DMS79 treated with DMSO at 0.1 percent for 48 hours (cell line): ENCODE measurements at regions not wholly inside any gene's neighbourhood (a gene's known extent, or its start where the extent isn't known, plus 50 kb on each side); places are given as distances from the start of the nearest gene placed in this dataset.

Experiments
- DNase-seq: peaks from one replicate; lab custom pipeline; 2025; lab: John Stamatoyannopoulos, UW

DNA sequence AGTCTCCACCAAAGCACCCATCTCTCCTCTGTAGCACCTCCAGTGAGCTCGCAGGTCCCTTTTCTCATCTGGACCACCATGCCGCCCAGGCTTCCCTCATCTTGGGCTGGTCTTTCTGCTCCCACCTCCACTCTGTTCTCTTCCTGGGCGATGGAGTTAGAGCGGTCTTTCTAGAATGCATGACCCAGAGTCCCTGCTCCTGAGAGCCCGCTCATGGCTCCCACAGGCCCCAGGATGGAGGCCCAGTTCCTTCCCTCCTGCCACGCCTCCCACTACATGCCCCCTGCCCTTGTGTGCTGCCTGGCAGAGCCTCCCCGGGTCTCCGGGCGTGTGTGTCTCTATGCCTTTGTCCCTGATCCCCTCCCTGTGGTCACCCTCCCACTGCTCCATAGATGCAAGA lies 100.7 kb upstream of the RTL1 start:
- DNase-seq, result no peak

DNA sequence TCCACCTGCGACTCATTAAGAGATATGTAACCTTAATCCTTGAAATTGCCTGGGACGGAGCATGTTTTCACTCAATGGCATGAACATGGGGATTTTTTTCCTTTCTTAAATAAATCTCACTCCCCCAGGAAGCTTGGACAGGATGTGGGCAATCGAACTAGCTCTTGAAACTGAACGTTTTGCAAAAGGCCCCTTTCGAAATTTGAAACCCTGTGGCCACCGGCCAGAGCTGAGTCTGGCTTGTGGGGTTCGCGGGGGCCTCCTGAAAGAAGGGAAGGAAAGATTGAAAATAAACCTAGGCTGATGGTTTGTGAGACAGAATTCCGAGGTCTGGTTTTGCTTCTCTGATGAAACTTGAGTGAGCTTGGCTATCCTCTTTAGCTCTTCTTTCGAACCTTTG lies 101.4 kb upstream of the RTL1 start:
- DNase-seq, result no peak

DNA sequence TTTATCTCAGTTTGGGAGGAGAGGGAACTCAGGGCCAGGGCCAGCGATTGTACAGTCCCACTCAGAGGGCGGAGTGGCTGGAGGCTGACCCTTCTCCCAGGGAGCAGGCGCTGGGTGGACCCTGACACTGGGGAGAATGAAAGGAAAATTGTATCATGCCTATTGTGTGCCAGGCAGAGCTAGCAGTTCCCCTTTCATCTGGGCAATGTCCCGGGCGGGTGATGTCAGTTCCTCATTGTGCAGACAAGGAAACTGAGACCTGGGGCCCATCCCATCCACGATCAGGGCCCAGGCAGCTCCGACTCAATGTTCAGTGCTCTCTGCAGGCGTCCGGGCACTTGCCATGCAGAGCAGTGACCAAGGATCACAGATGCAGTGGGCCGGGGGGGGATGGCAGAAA lies 101.9 kb upstream of the RTL1 start:
- DNase-seq, result no peak

DNA sequence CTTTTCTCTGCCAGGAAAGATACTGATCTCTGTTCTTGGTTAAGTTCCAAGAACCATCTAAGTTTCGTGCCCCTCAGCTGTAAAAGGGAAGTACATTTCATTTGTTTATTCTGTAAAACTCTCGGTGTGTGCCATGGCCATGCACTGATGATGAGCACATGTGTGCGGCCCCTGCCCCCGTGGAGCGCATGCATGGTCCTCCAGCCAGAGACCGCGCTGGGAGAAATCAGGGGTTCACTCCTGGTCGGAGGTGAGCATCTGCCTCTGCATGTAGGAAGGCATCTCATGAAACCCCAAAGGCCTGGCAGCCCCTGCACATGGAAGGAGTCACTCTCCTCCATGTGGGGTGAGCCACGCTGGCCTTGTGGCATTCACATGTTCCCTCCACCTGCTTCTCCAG lies 102.5 kb upstream of the RTL1 start:
- DNase-seq, result no peak

DNA sequence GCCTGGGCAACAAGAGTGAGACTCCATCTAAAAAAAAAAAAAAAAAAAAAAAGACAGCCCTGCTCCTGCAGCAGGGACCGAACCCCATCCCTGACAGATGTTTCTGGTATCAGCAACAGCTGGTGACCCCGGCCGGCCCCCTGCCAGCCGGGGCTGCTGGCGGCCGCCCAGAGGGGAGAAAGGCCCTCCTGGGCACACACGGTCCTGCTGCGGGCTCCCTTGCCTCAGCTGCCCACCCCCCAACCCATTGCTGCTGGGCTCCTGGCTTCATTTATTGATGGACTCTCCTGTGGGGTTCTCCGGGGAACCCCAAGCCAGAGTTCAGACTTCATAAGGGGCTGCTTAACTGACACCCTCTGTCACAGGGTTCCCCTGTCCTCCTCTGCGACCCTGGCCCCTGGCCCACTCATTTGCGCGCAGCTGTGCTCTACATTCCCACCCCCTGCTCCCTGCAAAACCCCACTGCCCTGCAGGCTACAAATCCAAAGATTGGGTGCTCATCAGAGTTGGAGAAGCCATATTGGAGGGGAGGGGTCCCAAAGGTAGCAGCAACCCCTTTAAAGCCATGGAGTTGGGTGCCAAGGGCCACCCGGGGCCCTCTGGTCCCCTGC lies 103.6 kb upstream of the RTL1 start:
- no peak for DNase-seq

DNA sequence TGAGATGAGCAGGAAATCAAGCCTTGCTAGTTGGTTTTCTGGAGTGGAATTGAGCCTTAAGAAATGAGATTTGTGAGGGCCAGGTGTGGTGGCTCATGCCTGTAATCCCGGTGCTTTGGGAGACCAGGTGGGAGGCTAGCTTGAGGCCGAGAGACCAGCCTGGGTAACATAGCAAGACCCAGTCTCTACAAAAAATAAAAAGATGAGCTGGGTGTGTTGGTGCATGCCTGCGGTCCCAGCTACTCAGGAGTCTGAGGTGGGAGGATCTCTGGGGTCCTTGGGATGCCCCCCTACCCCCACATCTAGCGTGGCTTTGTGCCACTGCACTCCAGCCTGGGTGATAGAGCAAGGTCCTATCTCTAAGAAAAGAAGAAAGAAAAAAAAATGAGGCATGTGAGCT lies 104.2 kb upstream of the RTL1 start:
- DNase-seq, result no peak

DNA sequence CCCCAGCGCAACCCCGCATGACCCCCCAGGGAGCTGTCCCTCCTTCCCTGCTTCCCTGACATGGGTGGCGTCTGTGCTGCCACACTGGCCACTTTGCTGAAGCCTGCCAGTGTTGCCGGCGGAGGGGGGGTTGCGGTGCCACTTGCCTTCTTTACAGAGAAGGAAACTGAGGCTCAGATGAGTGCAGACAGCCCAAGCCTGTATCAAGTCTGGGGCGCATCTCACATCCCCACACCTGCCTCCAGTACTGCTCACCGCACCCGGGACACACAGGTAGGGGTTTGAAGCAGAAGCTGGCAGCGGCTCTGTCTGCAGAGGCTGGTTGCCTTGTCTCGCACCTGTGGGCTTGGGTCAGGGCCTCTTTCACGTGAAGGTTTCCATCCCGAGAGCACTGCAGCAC lies 104.7 kb upstream of the RTL1 start:
- DNase-seq, result no peak

DNA sequence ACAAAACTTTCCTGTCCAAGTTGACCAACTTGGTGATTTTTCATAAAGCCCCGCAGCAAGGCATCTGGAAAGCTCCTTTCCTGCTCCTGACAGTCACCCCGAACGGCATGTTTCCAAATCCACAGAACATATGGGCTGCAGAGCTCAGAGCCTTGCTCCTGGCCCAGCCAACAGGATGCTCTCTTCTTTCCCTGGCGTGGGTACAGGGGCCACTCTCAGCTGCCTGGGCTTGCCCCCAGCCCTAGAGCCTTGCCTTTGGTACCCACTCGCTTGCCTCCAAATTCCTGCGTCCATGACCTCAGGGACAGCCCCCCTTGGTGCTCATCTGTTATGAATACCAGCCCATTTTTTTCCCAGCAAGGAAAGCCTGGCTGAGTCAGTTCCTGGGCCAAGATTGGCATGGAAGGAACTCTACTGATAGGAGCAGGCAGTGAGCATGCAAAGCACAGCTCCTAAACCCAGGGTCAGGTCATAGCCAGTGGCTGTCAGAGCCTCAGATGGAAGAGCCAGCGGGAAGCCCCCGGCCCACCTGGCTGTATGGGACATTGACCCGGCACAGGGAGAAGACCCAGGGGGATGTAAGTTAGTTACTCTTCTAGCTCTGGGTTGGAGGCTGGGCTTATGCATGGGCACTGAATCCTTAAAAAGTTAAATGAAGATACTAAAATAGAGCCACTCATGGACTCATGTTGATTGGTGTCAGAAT lies 105.3 kb upstream of the RTL1 start:
- DNase-seq, result no peak

DNA sequence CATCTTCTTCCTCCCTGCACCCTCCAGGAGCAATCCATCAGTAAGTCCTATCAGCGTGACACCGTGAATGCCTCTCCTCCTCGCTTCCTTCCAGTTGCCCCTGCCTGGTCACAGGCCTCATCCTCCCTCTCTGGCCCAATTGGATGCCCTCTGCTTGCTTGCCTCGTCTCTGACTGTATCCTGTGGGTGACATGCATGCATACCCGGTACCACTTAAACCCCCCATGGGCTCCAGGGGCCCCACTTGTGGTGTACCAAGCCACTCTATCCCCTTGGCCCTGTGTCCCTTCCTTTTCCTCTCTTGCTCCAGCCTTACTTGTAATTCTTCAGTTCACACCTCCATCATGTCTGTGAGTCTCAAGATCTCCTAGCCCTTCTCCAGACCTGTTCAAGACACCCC lies 106.0 kb upstream of the RTL1 start:
- no peak for DNase-seq

DNA sequence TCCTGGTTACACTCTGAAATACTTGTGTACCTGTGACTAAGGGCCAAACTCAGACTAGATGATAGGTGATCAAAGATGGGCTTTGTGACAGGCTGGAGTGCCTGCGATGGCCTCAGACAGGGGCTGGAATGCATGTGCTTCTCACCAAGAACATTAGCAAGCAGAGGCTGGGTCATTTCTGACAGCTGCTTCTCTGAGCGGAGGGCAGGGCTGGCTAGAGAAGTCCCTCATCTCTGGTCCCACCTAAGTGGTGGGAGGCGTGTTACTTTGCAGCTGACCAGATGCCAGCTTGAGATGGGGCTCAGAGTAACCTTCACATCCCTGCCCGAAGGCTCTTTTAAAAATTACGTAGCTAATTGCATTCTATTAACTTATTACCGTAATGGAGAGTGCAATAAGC lies 106.8 kb upstream of the RTL1 start:
- DNase-seq, result no peak

DNA sequence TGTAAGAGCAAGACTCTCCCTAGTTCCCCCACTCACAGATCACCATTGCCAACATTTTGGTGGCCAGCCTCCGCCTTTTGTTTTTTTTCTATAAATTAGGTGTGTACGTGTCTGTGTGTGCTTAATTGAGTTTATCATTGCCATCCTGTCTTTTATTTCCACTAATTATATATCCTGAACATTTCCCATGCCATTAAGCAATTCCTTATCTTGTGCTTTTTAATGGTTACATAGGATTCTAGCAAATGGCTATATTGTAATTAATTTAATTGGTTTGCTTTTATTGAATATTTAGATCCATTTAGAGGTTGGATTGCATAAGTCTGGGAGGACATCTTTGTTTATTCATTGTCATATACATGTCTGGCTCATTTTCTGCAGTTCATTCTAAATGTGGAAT lies 107.3 kb upstream of the RTL1 start:
- no peak for DNase-seq

DNA sequence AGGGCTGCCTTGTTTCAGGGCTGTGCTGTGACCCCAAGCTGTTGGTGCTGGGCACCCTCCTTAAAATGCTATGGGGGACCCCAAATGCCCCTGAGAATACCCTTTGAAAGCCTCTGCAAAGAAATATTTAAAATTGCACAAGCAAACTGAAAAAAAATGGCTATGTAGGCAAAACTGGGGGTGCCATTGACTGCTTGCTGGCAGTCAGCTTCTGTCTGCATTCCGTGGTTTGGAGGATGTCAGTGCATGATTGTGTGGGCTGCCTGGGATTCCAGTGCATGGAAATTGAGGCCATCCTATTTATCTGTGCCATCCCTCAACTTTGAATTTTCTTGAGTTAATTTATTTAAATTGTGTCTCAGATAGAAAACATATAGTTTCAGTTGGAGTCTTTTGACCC lies 113.7 kb upstream of the RTL1 start:
- no peak for DNase-seq

DNA sequence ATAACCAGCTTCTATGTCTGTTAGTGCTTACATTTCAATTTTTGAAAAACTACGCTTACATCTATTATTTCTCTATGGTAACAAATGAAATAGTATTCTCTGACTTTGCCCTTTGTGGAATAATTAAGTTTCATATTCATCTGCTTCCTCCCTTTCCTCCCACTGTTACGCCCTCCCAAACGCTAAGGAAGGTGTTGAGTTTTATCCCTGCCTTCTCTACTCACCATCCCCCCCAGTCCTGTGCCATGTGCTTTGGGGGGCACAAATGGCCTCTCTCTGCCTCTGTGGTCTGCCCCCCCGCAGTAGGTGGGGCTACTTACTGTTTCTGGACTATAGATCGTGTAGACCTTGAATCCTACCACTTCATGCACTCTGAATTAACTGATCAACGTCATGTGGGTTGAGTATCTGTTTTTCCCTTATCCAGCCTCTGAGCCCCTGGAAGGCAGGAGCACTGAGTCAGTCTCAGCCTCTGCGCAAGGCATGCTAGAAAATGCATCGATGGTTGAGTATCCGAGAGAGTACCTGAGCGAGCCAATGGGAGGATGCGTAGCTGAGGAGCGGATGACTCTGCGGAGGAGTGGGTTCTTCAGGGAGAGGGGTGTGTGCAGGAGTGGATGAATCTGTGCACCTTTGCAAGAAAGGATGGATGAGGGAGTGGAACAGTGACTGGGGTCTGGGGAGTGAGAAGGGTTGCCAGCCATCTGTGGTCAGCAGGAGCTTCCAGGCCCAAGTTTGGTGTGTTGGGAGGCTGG lies 114.5 kb upstream of the RTL1 start:
- DNase-seq, result no peak

DNA sequence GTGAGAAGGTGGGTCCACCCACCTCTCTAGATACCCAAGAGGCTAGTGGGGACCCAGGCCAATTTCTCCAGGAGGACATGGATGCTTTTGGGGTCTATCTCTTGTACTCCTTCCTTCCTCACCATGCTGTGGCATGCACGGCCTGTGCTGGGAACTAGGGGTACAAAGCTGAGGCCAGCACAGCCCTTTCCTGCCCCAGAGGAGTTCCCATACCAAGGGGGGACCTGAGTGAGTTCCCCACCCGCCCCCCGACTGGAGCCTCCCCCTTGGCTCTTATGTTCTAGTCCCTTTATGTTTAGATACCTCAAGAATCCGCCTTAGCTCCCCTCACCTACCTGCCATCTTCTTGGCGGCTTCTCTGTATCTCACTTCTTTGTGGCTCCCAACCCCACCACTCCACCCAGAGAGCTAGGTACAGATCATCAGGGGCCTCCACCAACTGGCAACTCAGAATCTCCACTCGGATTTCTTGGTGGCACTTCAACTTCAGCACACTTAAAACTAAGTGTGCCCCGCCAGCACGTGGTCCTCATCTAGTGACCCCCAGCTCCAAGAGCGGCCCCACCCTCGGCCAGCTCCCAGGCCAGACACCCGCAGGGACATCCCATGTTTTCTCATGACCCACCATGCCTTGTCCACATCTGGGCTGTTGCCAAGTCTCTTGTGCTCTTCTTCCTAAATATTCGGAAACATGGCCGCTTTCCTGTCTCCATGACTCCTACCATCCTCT lies 115.2 kb upstream of the RTL1 start:
- DNase-seq, result no peak

DNA sequence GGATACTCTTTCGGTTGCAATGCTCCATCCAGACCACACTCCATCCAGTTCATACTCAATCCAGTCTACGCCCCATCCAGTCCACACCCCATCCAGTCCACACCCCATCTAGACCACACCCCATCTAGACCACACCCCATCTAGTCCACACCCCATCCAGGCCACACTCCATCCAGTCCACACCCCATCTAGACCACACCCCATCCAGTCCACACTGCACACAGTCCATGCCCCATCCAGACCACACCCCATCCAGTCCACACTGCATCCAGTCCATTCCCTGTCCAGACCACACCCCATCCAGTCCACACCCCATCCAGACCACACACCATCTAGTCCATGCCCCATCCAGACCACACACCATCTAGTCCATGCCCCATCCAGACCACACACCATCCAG lies 116.0 kb upstream of the RTL1 start:
- no peak for DNase-seq

DNA sequence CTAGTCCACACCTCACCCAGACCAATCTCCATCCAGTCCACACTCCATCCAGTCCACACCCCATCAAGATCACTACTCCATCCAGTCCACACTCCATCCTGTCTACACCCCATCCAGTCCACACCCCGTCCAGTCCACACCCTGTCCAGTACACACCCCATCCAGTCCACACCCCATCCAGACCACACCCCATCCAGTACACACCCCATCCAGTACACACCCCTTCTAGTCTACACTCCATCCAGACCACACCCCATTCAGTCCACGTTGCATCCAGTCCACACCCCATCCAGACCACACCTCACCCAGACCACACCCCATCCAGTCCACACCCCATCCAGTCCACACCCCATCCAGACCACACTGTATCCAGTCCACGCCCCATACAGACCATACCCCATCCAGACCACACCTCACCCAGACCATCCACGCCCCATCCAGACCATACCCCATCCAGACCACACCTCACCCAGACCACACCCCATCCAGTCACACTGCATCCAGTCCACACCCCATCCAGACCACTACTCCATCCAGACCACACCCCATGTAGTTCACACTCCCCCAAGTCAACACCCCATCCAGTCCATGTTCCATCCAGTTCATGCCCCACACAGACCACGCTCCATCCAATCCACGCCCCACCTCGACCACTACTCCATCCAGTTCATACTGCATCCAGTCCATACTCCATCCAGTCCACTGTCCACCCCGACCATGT lies 116.6 kb upstream of the RTL1 start:
- DNase-seq, result no peak

DNA sequence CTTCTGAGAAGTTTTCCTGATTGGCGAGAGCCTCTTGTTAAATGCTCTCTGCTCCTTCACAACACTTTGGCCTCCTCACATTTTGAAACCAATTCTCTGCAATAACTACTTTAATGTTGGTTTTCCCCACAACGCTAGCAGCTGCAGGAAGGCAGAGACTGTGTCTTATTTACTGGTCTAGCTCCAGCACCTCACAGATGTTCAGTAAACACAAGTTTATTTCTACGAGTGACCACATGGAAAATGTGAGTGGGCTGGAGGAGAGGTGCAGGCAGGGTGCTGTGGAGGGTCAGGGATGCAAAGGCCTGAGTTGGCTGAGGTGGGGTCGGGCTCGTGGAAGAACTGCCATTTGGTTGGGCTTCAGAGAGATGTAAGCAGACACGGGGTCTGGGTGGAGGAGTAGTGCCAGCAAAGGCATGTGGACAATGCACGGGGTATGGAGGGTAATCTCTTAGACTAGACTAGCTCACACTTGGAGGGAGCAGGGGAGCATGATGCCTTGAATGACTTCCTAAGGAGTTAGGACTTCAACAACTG lies 117.4 kb upstream of the RTL1 start:
- DNase-seq, result no peak

DNA sequence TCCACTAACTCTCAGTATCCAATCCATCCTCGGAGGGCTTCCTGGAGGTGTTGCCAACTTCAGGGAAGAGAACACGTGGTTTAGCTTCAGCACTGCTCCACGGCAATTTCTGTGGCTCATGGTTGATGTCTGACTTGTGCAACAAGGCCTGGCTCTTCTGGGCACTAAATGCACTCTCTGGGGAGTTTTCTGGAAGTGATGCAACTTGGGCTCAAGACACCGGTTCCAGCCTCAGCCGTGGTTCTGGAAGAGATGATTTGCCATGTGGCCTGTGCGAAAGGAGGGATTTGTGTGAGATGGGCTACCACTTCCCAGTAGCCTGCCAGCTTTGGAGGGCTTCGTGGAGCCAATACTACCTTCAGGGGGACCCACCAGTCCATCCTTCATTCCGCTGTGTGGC lies 118.6 kb upstream of the RTL1 start:
- DNase-seq, result no peak

DNA sequence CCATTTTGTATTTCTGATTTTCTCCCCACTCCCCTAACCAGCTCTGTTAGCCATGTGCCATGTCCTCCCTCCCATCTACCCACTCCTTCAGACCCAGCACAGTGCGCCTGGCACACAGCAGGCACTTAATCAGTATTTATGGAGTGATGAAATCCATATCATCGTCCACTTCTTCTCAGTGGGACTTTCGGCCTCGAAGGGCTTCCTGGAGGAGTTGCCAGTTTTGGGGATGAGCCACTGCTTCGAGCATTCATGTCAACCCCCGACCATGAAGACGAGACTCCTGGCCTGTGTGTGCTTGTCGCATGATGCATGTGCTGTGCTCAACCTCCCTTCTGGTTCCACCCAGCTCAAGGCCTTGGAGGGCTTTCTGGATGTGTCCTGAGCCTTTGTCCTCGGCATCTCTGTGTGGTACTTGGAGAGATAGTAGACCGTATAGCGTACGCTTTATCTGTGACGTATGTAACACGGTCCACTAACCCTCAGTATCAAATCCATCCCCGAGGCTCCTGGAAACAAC lies 119.5 kb upstream of the RTL1 start:
- no peak for DNase-seq

DNA sequence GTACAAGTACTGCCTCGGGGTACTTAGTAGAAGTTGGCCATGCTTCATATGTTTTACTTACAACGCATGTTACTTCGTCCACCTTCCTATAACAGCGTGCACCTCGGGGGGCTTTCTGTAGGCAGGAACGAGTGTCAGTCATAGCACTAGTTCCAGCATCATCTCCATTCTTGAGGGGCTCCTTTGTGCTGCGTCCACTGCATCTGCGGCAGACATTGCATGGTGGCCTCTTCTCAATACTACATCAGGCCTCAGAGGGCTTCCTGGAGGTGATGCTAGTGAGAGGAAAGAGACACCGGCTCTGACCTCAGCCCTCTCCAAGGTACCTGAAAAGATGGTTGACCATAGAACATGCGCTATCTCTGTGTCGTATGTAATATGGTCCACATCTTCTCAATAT lies 121.2 kb upstream of the RTL1 start:
- DNase-seq, result no peak

DNA sequence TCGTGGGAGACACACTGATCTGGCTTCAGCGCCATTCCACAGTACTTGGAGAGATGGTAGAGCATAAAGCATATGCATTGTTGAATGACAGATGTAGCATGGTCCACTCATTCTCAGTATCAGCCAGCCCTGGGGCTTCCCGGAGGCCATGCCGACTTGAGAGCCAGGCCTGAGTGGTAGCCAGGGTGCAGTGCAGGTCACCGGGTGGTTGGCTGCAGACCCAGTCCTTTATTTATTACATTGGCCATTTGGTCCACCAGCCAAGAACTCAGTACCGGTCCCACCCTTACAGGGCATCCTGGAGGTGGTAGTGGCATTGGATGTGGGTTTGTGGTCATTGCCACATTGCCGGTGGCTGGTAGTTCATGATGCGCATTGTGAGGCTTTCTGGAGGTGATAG lies 121.6 kb upstream of the RTL1 start:
- DNase-seq, result no peak

DNA sequence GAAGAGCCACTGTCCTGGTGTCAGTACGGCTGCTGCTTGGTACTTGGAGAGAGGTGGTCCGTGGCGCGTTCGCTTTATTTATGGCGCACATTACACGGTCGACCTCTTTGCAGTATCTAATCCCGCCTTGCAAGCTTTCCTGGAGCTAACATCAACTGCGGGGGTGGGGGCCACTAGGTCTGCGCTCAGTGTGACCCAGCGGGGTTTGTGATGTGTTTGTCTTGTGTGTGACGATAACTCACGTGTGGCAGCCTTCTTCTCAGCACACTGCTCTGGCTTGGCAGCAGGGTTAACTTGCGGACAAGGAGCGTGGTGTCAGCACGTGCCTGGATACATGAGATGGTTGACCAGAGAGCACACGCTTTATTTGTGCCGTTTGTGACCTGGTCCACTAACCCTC lies 122.2 kb upstream of the RTL1 start:
- no peak for DNase-seq
